ENCODE measurements at regions not wholly inside any gene's neighbourhood (a gene's known extent, or its start where the extent isn't known, plus 50 kb on each side); places are given as distances from the start of the nearest gene placed in this dataset.

DNA sequence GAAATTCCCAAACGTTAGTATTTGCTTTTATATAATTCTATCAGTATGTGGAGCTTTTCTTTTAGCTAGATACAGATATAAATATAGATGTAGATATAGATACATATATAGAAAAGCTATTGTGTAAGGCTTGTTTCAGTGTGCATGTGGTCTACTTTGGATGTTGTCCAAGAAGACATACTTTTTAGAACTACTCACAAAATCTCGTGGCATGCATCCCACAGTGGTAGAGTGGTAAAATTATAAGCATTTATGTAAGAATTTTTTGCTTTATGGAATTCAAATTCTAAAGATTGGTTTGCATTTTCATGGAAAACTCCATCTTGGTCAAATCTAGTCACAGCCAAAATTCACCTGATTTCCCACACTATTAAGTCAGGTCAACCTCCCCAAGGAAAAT is 880.4 kb downstream of the EFNB2 start:
- Mint-ChIP-seq H3K4me1 (no peaks in the 10 kb centered on the region), H3K4me3 (no peak overlapping the region), H3K27me3 (no peaks in the 10 kb centered on the region), H3K9me3 (peaks cover 15% of the 10 kb centered on the region), H3K36me3 (ENCODE audit: low read depth) (no peaks in the 10 kb centered on the region), H3K27ac (no peak overlapping the region)
- no peak for DNase-seq
- no peak for ATAC-seq

DNA sequence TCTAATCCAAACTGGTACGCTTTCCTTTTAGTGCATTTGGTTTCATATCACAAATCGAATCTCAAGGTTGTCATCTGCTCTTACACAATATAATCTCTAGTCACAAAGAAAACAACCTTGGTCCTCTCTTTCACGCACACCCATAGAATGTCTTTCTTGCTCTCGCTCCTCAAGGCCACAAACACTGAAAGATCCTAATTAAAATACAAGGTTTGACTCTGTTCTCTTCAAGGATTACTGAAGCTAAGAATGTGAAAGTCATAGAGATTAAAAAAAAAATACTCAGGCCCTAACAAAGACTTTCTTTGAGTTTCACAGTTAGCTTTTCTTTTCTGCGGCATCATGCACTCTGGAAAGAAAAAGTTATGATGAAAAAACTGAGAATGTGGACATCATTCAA is 891.5 kb downstream of the EFNB2 start:
- Mint-ChIP-seq H3K4me3 (no peak overlapping the region), H3K4me1 (no peaks in the 10 kb centered on the region), H3K36me3 (ENCODE audit: low read depth) (no peaks in the 10 kb centered on the region), H3K9me3 (peaks cover 8% of the 10 kb centered on the region), H3K27me3 (no peaks in the 10 kb centered on the region), H3K27ac (no peak overlapping the region)
- DNase-seq (no peak), ATAC-seq (no peak)

DNA sequence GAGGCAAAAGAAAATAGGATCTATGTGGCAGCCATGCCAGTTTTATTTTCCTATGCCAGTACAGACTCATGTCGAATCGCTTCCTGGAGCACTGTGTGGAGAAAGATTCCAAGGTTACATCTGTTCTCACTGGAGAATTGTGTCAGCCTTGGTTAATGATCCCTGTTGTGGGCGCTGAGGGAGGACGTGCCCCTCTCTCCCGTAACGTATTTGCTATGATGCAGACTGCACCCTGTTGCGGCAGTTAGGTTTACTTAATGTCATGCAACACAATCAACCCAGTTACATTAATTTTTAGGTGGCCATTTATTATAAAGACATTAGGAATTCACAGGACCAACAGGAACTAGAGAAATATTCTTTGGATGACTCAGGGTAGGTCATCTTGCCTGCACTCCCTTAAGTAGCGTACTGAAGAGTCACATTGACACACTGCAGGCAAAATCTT is 892.9 kb downstream of the EFNB2 start:
- Mint-ChIP-seq H3K36me3 (ENCODE audit: low read depth) (no peaks in the 10 kb centered on the region), H3K4me1 (no peaks in the 10 kb centered on the region), H3K27me3 (no peaks in the 10 kb centered on the region), H3K4me3 (no peak overlapping the region), H3K27ac (no peak overlapping the region), H3K9me3 (no peaks in the 10 kb centered on the region)
- DNase-seq: no peak
- no peak for ATAC-seq

DNA sequence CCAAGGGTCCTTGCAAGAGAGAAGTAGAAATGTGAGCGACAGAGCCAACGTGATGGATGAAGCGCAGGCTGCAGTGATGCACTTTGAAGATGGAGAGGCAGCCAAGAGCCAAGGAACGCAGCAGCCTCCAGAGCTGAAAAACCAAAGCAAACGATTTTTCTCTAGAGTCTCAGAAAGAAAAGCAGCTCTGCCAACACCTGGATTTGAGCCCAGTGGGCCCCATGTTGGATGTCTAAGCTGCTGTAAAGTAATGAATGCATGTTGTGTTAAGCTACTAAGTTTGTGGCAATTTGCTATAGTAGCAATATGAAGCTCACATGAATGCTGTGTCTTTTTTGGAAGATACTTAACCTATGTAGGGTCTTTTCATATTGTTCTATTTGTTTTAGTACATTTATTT is 894.3 kb downstream of the EFNB2 start:
- no peak for ATAC-seq
- Mint-ChIP-seq H3K4me1 (no peaks in the 10 kb centered on the region), H3K9me3 (no peaks in the 10 kb centered on the region), H3K27me3 (peaks cover 2% of the 10 kb centered on the region), H3K27ac (no peak overlapping the region), H3K4me3 (no peak overlapping the region), H3K36me3 (ENCODE audit: low read depth) (no peaks in the 10 kb centered on the region)
- DNase-seq: no peak

DNA sequence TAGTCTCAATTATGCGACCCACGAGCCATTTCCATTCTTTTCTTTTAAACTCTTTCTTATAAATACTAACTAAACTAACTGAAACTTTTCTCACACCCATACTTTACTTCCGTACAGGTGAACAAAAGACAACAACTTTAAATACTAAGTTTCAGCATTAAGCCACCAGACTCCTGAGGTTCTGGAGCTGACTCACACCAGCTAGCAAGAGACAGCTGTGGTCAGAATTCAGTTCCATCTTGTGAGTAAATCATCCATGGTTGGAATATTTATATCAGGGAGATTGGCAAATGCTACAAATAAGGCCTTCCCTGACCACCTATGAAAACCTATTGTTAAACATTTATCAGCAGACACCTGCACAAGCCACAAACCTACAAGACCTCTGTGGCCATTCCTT is 897.0 kb downstream of the EFNB2 start:
- H3K4me3 Mint-ChIP-seq: no peak overlapping the region

DNA sequence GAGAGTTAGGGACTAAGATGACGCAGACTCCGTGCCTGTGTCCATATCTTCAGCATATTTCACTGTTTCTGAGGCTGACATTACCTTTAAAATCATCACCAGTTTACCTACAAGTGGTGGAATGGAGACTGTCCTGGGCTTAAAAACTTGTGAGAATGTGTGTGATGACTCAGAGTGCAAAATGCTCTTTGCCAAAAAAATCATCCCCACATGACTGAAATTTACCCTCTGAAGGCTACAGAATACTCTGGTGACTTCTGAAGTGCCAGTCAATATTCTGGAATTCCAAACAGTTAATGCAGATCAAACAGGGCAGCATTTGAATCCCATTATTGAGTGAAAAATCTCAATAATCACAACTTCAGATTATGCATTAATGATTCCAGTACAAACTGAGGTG is 901.4 kb downstream of the EFNB2 start:
- Mint-ChIP-seq H3K4me3 (no peak overlapping the region), H3K27ac (no peak overlapping the region), H3K9me3 (peaks cover 3% of the 10 kb centered on the region), H3K4me1 (no peaks in the 10 kb centered on the region), H3K36me3 (ENCODE audit: low read depth) (no peaks in the 10 kb centered on the region), H3K27me3 (peaks cover 2% of the 10 kb centered on the region)
- DNase-seq: no peak
- no peak for ATAC-seq

More for the DNA sequence above, 897.0 kb downstream of the EFNB2 start:
- no peaks in the 10 kb centered on the region for H3K4me1 Mint-ChIP-seq
- DNase-seq (no peak), ATAC-seq (no peak)
- H3K27me3 Mint-ChIP-seq: peaks cover 2% of the 10 kb centered on the region
- H3K9me3 Mint-ChIP-seq: no peaks in the 10 kb centered on the region
- no peaks in the 10 kb centered on the region for H3K36me3 Mint-ChIP-seq (ENCODE audit: low read depth)
- no peak overlapping the region for H3K27ac Mint-ChIP-seq

DNA sequence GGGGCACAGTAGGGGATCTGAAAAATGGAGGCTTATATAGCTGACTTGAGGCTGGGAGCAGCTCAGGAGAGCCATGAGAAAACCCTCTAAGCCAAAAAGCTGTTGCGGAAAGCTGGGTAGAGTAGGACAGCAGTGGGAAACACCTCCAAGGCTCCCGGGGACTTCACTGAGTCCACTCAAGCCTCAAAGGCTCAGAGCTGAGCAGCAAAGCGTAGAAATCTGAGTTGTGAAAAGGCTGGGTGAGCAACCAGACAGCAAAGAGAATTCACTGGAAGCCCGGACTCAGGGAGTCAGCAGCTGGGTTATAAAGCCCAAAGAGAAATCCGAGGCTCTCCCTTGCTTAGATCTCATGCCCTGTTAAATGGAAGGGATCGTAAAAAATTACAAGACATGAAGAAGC is 905.0 kb downstream of the EFNB2 start:
- H3K4me1 Mint-ChIP-seq: no peaks in the 10 kb centered on the region
- ATAC-seq: no peak
- no peak overlapping the region for H3K4me3 Mint-ChIP-seq
- H3K27me3 Mint-ChIP-seq: peaks cover 1% of the 10 kb centered on the region
- no peak for DNase-seq
- peaks cover 3% of the 10 kb centered on the region for H3K9me3 Mint-ChIP-seq
- H3K36me3 Mint-ChIP-seq (ENCODE audit: low read depth): no peaks in the 10 kb centered on the region
- H3K27ac Mint-ChIP-seq: no peak overlapping the region

DNA sequence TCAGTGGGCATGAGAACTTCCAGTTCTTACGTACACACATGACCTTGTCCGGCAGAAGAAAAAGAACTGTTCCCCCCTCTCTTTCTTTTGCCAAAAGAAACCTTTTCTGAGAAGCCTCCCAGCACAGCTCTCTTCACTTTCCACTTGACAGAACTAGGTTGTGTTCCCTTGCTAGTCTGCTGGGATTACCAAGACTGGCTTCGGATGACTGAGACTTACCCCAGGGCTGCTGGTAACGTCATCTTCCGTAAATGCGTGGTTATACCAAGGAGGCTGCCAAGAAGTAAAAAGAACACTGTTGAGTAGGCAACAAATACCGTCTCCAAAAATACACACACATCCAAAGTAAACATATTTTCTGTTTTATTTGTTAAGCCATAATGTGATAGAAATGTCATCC is 908.2 kb downstream of the EFNB2 start:
- Mint-ChIP-seq H3K27ac (no peak overlapping the region), H3K4me1 (no peaks in the 10 kb centered on the region), H3K27me3 (peaks cover 1% of the 10 kb centered on the region), H3K36me3 (ENCODE audit: low read depth) (no peaks in the 10 kb centered on the region), H3K4me3 (no peak overlapping the region), H3K9me3 (peaks cover 3% of the 10 kb centered on the region)
- ATAC-seq: no peak
- no peak for DNase-seq

DNA sequence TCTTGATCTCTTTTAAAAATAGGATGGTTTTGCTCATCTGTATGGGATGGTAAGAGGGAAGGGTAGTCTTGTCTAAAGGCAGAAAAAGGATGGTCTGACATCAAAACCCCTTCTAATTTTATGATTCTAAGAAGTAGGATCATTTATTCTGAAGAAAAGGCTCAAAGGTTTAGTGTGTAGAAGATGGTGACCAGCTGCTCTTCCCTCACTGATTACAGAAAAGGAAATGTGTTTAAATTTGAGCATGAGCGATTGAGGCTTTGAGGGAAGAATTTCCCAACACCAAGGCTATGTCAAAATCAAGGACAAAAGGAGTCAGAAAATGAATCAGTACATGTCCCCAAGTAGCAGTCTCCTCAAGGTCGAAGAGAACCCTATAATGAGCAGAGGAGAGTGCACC is 909.8 kb downstream of the EFNB2 start:
- H3K27ac Mint-ChIP-seq: no peak overlapping the region
- no peaks in the 10 kb centered on the region for H3K4me1 Mint-ChIP-seq
- no peak overlapping the region for H3K4me3 Mint-ChIP-seq
- peaks cover 1% of the 10 kb centered on the region for H3K27me3 Mint-ChIP-seq
- DNase-seq (no peak), ATAC-seq (no peak)
- H3K9me3 Mint-ChIP-seq: no peaks in the 10 kb centered on the region
- no peaks in the 10 kb centered on the region for H3K36me3 Mint-ChIP-seq (ENCODE audit: low read depth)

DNA sequence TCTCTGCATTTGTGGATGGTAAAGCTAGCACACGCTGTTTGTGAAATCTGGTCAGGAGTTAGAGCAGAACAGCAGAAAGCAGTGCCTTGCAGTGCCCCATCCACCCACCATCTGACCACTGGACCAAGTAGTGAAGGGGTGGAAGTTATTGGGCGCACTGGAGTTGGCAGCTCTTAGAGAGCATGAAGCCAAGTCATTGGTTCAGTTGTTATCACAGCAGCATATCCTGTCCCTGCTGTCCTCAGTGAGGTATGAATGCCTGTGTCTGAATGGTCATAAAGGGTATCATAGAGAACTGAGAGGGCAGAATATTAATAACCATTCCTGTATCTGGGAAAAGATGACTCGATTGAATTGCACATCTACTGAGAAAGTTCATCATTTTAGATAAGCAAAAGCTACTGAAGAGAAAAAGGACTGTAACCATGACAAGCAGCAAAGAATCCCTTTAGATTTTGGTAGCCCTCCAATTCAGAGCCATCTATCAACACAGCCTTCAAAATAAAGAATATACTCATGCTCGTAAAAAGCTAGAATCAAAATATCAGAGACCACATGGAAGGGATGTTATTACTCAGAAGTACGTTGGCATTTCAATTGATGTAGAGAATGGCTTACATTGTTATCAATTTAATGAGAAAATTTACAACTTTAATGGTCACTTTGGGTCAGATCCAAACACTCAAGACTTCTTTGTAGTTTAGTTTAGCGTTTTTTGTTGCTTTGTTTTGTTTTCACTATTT is 919.0 kb downstream of the EFNB2 start:
- Mint-ChIP-seq H3K4me3 (no peak overlapping the region), H3K4me1 (no peaks in the 10 kb centered on the region), H3K9me3 (no peaks in the 10 kb centered on the region), H3K36me3 (ENCODE audit: low read depth) (no peaks in the 10 kb centered on the region), H3K27me3 (no peaks in the 10 kb centered on the region), H3K27ac (no peak overlapping the region)
- ATAC-seq (no peak), DNase-seq (no peak)

DNA sequence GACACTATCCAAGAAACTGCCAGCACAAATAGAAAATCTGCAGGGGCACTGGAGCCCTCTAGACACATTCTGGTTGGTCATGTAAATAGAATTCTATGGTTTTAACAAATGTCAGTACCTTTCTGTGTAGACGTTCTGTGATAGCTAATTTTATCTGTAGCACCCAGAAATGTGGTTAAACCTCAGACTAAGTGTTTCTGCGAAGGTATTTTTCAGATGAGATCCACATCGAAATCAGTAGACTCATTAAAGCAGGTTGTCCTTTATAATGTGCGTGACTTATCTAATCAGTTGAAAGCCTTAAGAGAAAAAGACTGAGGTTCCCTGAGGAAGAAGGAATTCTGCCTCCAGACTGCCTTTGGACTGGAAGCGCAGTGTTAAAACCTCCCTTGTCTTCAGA is 922.9 kb downstream of the EFNB2 start:
- Mint-ChIP-seq H3K9me3 (no peaks in the 10 kb centered on the region), H3K4me1 (no peaks in the 10 kb centered on the region), H3K36me3 (ENCODE audit: low read depth) (no peaks in the 10 kb centered on the region), H3K27ac (no peak overlapping the region), H3K27me3 (no peaks in the 10 kb centered on the region), H3K4me3 (no peak overlapping the region)
- DNase-seq (no peak), ATAC-seq (no peak)

DNA sequence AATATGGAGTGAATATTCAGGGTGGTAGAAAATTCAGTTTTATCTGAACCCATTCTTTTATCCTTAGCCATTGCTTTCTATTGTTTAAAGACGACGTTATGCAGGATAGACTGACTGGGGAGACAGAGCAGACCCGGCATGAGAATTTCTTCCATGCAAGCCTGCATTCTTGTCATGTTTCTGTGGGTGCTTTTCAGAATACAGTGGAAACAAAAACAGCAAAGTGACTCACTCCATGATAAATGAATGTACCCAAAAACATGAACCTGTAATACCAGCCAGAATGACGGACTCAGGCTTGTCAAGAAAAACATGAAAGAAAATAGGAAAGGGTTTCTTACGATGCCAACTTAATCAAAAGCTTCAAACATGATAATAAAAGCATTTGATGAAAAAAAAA is 924.0 kb downstream of the EFNB2 start:
- H3K4me1 Mint-ChIP-seq: no peaks in the 10 kb centered on the region
- no peak for ATAC-seq
- no peak for DNase-seq
- H3K9me3 Mint-ChIP-seq: no peaks in the 10 kb centered on the region
- H3K27ac Mint-ChIP-seq: no peak overlapping the region
- H3K36me3 Mint-ChIP-seq (ENCODE audit: low read depth): no peaks in the 10 kb centered on the region
- no peaks in the 10 kb centered on the region for H3K27me3 Mint-ChIP-seq
- H3K4me3 Mint-ChIP-seq: no peak overlapping the region

DNA sequence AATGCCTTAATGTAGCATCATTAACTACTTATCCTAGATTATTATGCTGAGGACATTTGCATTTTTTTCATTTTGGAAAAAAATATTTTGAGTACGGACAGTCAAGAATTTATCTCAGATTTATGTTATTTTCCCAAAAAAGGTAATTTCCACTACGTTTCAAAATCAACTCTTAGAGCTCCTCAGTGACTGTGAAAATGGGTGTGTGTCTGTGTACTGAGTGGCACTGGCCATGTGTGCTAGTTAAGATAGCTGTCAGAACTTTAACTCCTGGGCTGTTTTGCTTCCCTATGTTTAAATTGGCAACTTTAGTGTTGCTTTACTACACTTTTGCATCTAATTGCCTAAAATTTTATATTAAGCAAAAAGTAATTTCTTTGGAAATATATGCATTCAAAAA is 927.4 kb downstream of the EFNB2 start:
- Mint-ChIP-seq H3K27me3 (no peaks in the 10 kb centered on the region), H3K9me3 (no peaks in the 10 kb centered on the region), H3K27ac (no peak overlapping the region), H3K36me3 (ENCODE audit: low read depth) (no peaks in the 10 kb centered on the region), H3K4me1 (no peaks in the 10 kb centered on the region), H3K4me3 (no peak overlapping the region)
- DNase-seq: no peak
- no peak for ATAC-seq

DNA sequence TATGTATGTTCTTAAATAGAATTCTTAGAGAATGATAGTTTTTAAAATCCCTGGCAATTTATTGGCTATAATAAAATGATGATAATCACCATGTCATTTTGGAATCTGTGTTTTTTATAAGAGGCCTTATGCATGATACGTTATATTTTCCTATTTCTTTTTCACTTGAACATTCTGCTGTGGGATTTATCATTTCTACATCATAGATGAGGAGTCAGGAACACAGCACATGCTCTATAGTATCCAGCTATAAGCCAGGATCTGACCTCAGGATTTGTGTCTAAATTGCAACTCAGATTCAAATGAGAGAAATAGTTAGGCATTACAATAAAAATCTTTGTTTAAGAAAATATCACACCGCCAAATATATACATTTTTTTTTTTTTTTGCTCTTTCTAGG is 928.0 kb downstream of the EFNB2 start:
- no peak for DNase-seq
- Mint-ChIP-seq H3K4me3 (no peak overlapping the region), H3K4me1 (no peaks in the 10 kb centered on the region), H3K36me3 (ENCODE audit: low read depth) (no peaks in the 10 kb centered on the region), H3K9me3 (no peaks in the 10 kb centered on the region), H3K27ac (no peak overlapping the region), H3K27me3 (no peaks in the 10 kb centered on the region)
- no peak for ATAC-seq

DNA sequence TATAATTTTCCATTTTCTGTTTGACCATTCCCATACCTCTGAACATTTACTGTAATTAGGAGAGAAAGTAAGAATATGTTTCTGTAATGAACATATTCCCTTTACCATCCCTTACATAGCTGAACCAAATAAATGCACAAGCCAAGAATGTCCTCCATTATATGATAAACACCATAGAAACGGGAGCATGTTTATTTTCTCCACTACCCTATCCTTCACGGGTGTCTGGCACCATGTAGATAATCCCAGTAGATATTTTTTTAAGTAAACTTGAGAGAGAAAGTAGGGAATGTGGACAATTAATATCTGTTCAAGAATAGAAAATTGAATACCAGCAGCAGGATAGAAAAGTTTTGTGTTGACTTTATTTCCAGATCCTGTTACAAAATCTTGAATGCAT is 928.4 kb downstream of the EFNB2 start:
- Mint-ChIP-seq H3K4me3 (no peak overlapping the region), H3K4me1 (no peaks in the 10 kb centered on the region), H3K9me3 (no peaks in the 10 kb centered on the region), H3K27ac (no peak overlapping the region), H3K36me3 (ENCODE audit: low read depth) (no peaks in the 10 kb centered on the region), H3K27me3 (no peaks in the 10 kb centered on the region)
- ATAC-seq (no peak), DNase-seq (no peak)
